Spleen (tissue), 7 donors: ENCODE measurements at regions not wholly inside any gene's neighbourhood (a gene's known extent, or its start where the extent isn't known, plus 50 kb on each side); places are given as distances from the start of the nearest gene placed in this dataset.

Experiments
- POLR2A ChIP-seq, 3 donors: fragments of 450-650 bp; IDR thresholded peaks; one replicate each; pipeline ENCODE4 v1.5.1; 2017; ENCODE audit warnings: antibody characterized with exemption in 3 of 3, mild to moderate bottlenecking in 1 of 3
- POLR2AphosphoS5 ChIP-seq, 3 donors: sonication (generic); formaldehyde crosslinking; IDR thresholded peaks; one replicate each; pipeline ENCODE4 v1.5.1; 2017; ENCODE audit warnings: antibody characterized with exemption in 3 of 3
- TF ChIP-seq, protein P1 (sequence below), 11 experiments: fragments of 200-600 bp in 7 of 11; fragments of 450-650 bp in 4 of 11; sonication (generic) in 4 of 11; IDR thresholded peaks in 8 of 11; conservative IDR thresholded peaks in 3 of 11; 1 replicate in 7 of 11; 2 replicates in 4 of 11; pipeline versions ENCODE4 v1.4.0 to v1.8.0; 2016 to 2021; ENCODE audit warnings: antibody characterized with exemption in 11 of 11, inconsistent platforms in 4 of 11, mild to moderate bottlenecking in 1 of 11
- donor health status: DM: no; HTN: no; CAD: no; lungs with moderate emphysema.
- donor health status: DM: no; HTN: no; CAD: no.
- donor health status: DM: no; HTN: no; CAD: no.

DNA sequence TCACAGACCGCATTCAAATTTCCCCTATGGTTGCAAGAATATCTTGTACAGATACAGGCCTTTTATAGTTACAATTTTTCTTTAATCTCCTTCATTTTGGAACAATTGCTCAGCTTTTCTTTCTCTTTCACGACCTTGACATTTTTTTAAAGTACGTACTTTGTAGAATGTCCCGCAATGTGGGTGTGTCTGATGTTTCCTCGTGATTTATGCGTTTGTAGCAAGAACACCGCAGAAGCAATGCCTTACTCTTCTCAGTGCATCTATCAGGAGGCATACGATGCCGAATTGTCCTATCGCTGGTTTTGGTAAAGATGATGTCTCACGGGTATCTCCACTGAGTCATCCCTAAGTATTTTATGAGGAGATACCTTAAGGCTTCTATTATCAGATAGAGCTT, 76.9 kb upstream of the RALGPS2 start:
- TF ChIP-seq POLR2A (IDR thresholded peaks at IDR 0.05) (no peak), POLR2AphosphoS5 (IDR thresholded peaks at IDR 0.05) (no peak)
- TF ChIP-seq, protein P1, sequence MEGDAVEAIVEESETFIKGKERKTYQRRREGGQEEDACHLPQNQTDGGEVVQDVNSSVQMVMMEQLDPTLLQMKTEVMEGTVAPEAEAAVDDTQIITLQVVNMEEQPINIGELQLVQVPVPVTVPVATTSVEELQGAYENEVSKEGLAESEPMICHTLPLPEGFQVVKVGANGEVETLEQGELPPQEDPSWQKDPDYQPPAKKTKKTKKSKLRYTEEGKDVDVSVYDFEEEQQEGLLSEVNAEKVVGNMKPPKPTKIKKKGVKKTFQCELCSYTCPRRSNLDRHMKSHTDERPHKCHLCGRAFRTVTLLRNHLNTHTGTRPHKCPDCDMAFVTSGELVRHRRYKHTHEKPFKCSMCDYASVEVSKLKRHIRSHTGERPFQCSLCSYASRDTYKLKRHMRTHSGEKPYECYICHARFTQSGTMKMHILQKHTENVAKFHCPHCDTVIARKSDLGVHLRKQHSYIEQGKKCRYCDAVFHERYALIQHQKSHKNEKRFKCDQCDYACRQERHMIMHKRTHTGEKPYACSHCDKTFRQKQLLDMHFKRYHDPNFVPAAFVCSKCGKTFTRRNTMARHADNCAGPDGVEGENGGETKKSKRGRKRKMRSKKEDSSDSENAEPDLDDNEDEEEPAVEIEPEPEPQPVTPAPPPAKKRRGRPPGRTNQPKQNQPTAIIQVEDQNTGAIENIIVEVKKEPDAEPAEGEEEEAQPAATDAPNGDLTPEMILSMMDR (IDR thresholded peaks at IDR 0.05 in 8 of 11, conservative IDR thresholded peaks at IDR 0.05 in 3 of 11): no peak
